OCI-LY1 (cell line): ENCODE measurements at regions not wholly inside any gene's neighbourhood (a gene's known extent, or its start where the extent isn't known, plus 50 kb on each side); places are given as distances from the start of the nearest gene placed in this dataset.

Source experiments
- H2AFZ ChIP-seq: fragments of 200-600 bp; sonication (generic), shearing (Covaris generic); 2 replicates; pipeline ENCODE4 v1.6.0; 2014; ENCODE audit warnings: antibody characterized with exemption, mild to moderate bottlenecking, low read length
- H3F3A ChIP-seq: fragments of 200-600 bp; sonication (generic), shearing (Covaris generic); 2 replicates; pipeline ENCODE4 v1.6.0; 2014; ENCODE audit warnings: mild to moderate bottlenecking, antibody characterized with exemption, low read length, moderate library complexity; ENCODE audit not compliant: insufficient read depth
- H3K27ac ChIP-seq: fragments of 200-600 bp; sonication (generic); 2 replicates; pipeline ENCODE4 v1.5.1; 2014; ENCODE audit warnings: low read length, mixed run types, mild to moderate bottlenecking, low read depth; ENCODE audit not compliant: poor library complexity, severe bottlenecking
- H3K27me3 ChIP-seq: fragments of 200-600 bp; sonication (generic); 2 replicates; pipeline ENCODE4 v1.6.0; 2014; ENCODE audit warnings: antibody characterized with exemption, mild to moderate bottlenecking, low read length, moderate library complexity; ENCODE audit not compliant: insufficient read depth
- H3K36me3 ChIP-seq: fragments of 200-600 bp; sonication (generic); 2 replicates; pipeline ENCODE4 v1.6.1; 2014; ENCODE audit warnings: mild to moderate bottlenecking, antibody characterized with exemption, low read length, moderate library complexity, mixed read lengths; ENCODE audit not compliant: insufficient read depth
- H3K4me1 ChIP-seq: fragments of 200-600 bp; sonication (generic); 2 replicates; pipeline ENCODE4 v1.5.1; 2014; ENCODE audit warnings: mild to moderate bottlenecking, low read length, moderate library complexity; ENCODE audit not compliant: insufficient read depth, severe bottlenecking
- H3K4me2 ChIP-seq: fragments of 200-600 bp; sonication (generic), shearing (Covaris generic); 2 replicates; pipeline ENCODE4 v1.6.1; 2014; ENCODE audit warnings: low read length
- H3K4me3 ChIP-seq: fragments of 200-600 bp; sonication (generic); 2 replicates; pipeline ENCODE4 v1.5.1; 2014; ENCODE audit warnings: low read length, low read depth, mild to moderate bottlenecking, mixed read lengths; ENCODE audit not compliant: poor library complexity, severe bottlenecking
- H3K79me2 ChIP-seq: fragments of 200-600 bp; shearing (Covaris generic); 2 replicates; pipeline ENCODE4 v1.6.1; 2016; ENCODE audit warnings: mixed run types, low read length, mixed read lengths; ENCODE audit not compliant: insufficient read depth
- H3K9ac ChIP-seq: fragments of 200-600 bp; sonication (generic), shearing (Covaris generic); 2 replicates; pipeline ENCODE4 v1.6.1; 2014; ENCODE audit warnings: mild to moderate bottlenecking, low read length, mixed read lengths
- H3K9me2 ChIP-seq: fragments of 200-600 bp; sonication (generic), shearing (Covaris generic); 2 replicates; pipeline ENCODE4 v1.6.1; 2014; ENCODE audit warnings: low read depth, mild to moderate bottlenecking, low read length, mixed read lengths
- H3K9me3 ChIP-seq: fragments of 200-600 bp; shearing (Covaris generic); 2 replicates; pipeline ENCODE4 v1.6.1; 2014; ENCODE audit warnings: low read length, mixed read lengths
- H4K20me1 ChIP-seq: fragments of 200-600 bp; sonication (generic), shearing (Covaris generic); 2 replicates; pipeline ENCODE4 v1.6.0; 2016; ENCODE audit warnings: mild to moderate bottlenecking, low read length; ENCODE audit not compliant: insufficient read depth
- CTCF ChIP-seq: fragments of 200-600 bp; sonication (generic), shearing (Covaris generic); IDR thresholded peaks from 2 replicates; pipeline ENCODE4 v1.5.1; 2017; ENCODE audit warnings: mild to moderate bottlenecking, antibody characterized with exemption, low read length, moderate library complexity, mixed read lengths
- EZH2 ChIP-seq: fragments of 200-600 bp; sonication (generic), shearing (Covaris generic); IDR thresholded peaks from 2 replicates; pipeline ENCODE4 v1.8.0; 2017; ENCODE audit warnings: borderline replicate concordance, mixed run types, mild to moderate bottlenecking, antibody characterized with exemption, low read length, moderate library complexity, mixed read lengths

- TF ChIP-seq EZH2 (no peak), CTCF (no peak)
- no peak overlapping the region for H3K4me3 ChIP-seq
- no peaks in the 10 kb centered on the region for H4K20me1 ChIP-seq
- no peak overlapping the region for H2AFZ ChIP-seq
- no peak overlapping the region for H3K27ac ChIP-seq
- H3K4me1 ChIP-seq = no peaks in the 10 kb centered on the region
- no peaks in the 10 kb centered on the region for H3K36me3 ChIP-seq
- H3K4me2 ChIP-seq = no peak overlapping the region
- no peak overlapping the region for H3K9ac ChIP-seq
- no peaks in the 10 kb centered on the region for H3F3A ChIP-seq
- H3K9me3 ChIP-seq = no peaks in the 10 kb centered on the region
- no peaks in the 10 kb centered on the region for H3K9me2 ChIP-seq
- no peaks in the 10 kb centered on the region for H3K79me2 ChIP-seq
- H3K27me3 ChIP-seq = no peaks in the 10 kb centered on the region
These were observed 185.5 kb upstream of the PITX2 start for GRCh38 chr4:110808351-110808878.

GRCh38 chr4:110815950-110816349 lies 193.1 kb upstream of the PITX2 start:
- H3K4me2 ChIP-seq = no peak overlapping the region
- H3K4me3 ChIP-seq = no peak overlapping the region
- H3K27ac ChIP-seq = no peak overlapping the region

GRCh38 chr4:110816367-110816766 lies 193.5 kb upstream of the PITX2 start:
- H3K9ac ChIP-seq = no peak overlapping the region
- H3K9me3 ChIP-seq = no peaks in the 10 kb centered on the region
- no peaks in the 10 kb centered on the region for H4K20me1 ChIP-seq
- H2AFZ ChIP-seq = no peak overlapping the region
- H3K79me2 ChIP-seq = no peaks in the 10 kb centered on the region
- H3K4me1 ChIP-seq = no peaks in the 10 kb centered on the region
- no peaks in the 10 kb centered on the region for H3K36me3 ChIP-seq
- no peaks in the 10 kb centered on the region for H3K27me3 ChIP-seq
- no peak overlapping the region for H3K4me2 ChIP-seq
- no peaks in the 10 kb centered on the region for H3K9me2 ChIP-seq
- H3F3A ChIP-seq = no peaks in the 10 kb centered on the region
- H3K4me3 ChIP-seq = no peak overlapping the region
- TF ChIP-seq EZH2 (no peak), CTCF (no peak)
- no peak overlapping the region for H3K27ac ChIP-seq

More at GRCh38 chr4:110815950-110816349, 193.1 kb upstream of the PITX2 start:
- TF ChIP-seq EZH2 (no peak), CTCF (no peak)
- H3K27me3 ChIP-seq = no peaks in the 10 kb centered on the region
- no peaks in the 10 kb centered on the region for H3F3A ChIP-seq
- no peak overlapping the region for H2AFZ ChIP-seq
- H3K9ac ChIP-seq = no peak overlapping the region
- no peaks in the 10 kb centered on the region for H3K9me3 ChIP-seq
- no peaks in the 10 kb centered on the region for H4K20me1 ChIP-seq
- H3K36me3 ChIP-seq = no peaks in the 10 kb centered on the region
- no peaks in the 10 kb centered on the region for H3K9me2 ChIP-seq
- H3K4me1 ChIP-seq = no peaks in the 10 kb centered on the region
- no peaks in the 10 kb centered on the region for H3K79me2 ChIP-seq
